HEK293T (cell line): ENCODE measurements at regions not wholly inside any gene's neighbourhood (a gene's known extent, or its start where the extent isn't known, plus 50 kb on each side); places are given as distances from the start of the nearest gene placed in this dataset.
"Not testable (repeated sequence)": the region's sequence is repeated elsewhere in the genome, so short reads cannot be mapped to it uniquely, and the experiment has no call there.

Source experiments
- BHLHE40 ChIP-seq: fragments of 450-650 bp; IDR thresholded peaks from 2 replicates; pipeline ENCODE4 v1.6.1; 2016; ENCODE audit warnings: mild to moderate bottlenecking, moderate library complexity, borderline replicate concordance
- ELF4 ChIP-seq: fragments of 450-650 bp; IDR thresholded peaks from 2 replicates; pipeline ENCODE4 v1.6.1; 2017; ENCODE audit warnings: antibody characterized with exemption
- FOXK2 ChIP-seq: fragments of 450-650 bp; IDR thresholded peaks from 2 replicates; pipeline ENCODE4 v1.6.1; 2016; ENCODE audit warnings: mild to moderate bottlenecking
- L3MBTL2 ChIP-seq: fragments of 450-650 bp; conservative IDR thresholded peaks from 2 replicates; pipeline ENCODE4 v1.6.1; 2016; ENCODE audit warnings: mild to moderate bottlenecking
- LEF1 ChIP-seq: fragments of 450-650 bp; IDR thresholded peaks from 2 replicates; pipeline ENCODE4 v1.6.1; 2017; ENCODE audit warnings: mild to moderate bottlenecking, borderline replicate concordance
- NFRKB ChIP-seq: fragments of 450-650 bp; IDR thresholded peaks from 2 replicates; pipeline ENCODE4 v1.6.1; 2016; ENCODE audit warnings: mild to moderate bottlenecking, moderate library complexity
- SUZ12 ChIP-seq: fragments of 450-650 bp; IDR thresholded peaks from 2 replicates; pipeline ENCODE4 v1.6.1; 2016; ENCODE audit warnings: mild to moderate bottlenecking
- TARDBP ChIP-seq: fragments of 450-650 bp; IDR thresholded peaks from 2 replicates; pipeline ENCODE4 v1.6.1; 2016

DNA sequence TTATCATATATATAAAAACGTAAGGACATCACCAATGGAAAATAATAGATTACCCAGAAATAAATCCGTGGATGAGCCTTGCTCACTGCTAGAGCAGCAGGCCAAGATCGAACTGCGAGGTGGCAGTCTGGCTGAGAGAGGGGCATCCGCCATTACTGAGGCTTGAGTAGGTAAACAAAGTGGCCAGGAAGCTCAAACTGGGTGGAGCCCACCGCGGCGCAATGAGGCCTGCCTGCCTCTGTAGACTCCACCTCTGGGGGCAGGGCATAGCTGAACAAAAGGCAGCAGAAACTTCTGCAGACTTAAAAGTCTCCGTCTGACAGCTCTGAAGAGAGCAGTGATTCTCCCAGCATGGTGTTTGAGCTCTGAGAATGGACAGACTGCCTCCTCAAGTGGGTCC is 1018.0 kb upstream of the SLC39A10 start:
- TF ChIP-seq L3MBTL2, TARDBP, ELF4, FOXK2, LEF1, SUZ12, BHLHE40, NFRKB: not testable (repeated sequence)
